HG03520 (cell line): ENCODE measurements at regions not wholly inside any gene's neighbourhood (a gene's known extent, or its start where the extent isn't known, plus 50 kb on each side); places are given as distances from the start of the nearest gene placed in this dataset.
"Not testable (repeated sequence)": the region's sequence is repeated elsewhere in the genome, so short reads cannot be mapped to it uniquely, and the experiment has no call there.

Source experiments
- ATAC-seq: cut with Tn5 transposase; IDR thresholded peaks from one replicate; pipeline ENCODE4 v1.9.1; 2021; ENCODE audit warnings: mild to moderate bottlenecking, moderate library complexity; ENCODE audit not compliant: unreplicated experiment

- no peak for ATAC-seq
These were observed 474.1 kb upstream of the MIS18BP1 start for GRCh38 chr14:45727133-45727532.

- ATAC-seq: no peak
These were observed 468.5 kb upstream of the MIS18BP1 start for GRCh38 chr14:45721472-45721871.

- ATAC-seq: no peak
These were observed 463.6 kb upstream of the MIS18BP1 start for GRCh38 chr14:45716572-45716971.

GRCh38 chr14:45715946-45716345, 462.9 kb upstream of the MIS18BP1 start:
- no peak for ATAC-seq

- no peak for ATAC-seq
These were observed 456.5 kb upstream of the MIS18BP1 start for GRCh38 chr14:45709541-45709940.

GRCh38 chr14:45705940-45706534, 453.0 kb upstream of the MIS18BP1 start:
- no peak for ATAC-seq

GRCh38 chr14:45699471-45699870, 446.5 kb upstream of the MIS18BP1 start:
- ATAC-seq: no peak

GRCh38 chr14:45698462-45699134, 445.6 kb upstream of the MIS18BP1 start:
- no peak for ATAC-seq

GRCh38 chr14:45686771-45687170, 433.8 kb upstream of the MIS18BP1 start:
- no peak for ATAC-seq

GRCh38 chr14:45680531-45680930, 427.5 kb upstream of the MIS18BP1 start:
- ATAC-seq: no peak

GRCh38 chr14:45679853-45680252, 426.9 kb upstream of the MIS18BP1 start:
- no peak for ATAC-seq

- ATAC-seq: no peak
These were observed 425.2 kb upstream of the MIS18BP1 start for GRCh38 chr14:45678163-45678562.

GRCh38 chr14:45673420-45673819, 420.4 kb upstream of the MIS18BP1 start:
- no peak for ATAC-seq

- no peak for ATAC-seq
These were observed 411.8 kb upstream of the MIS18BP1 start for GRCh38 chr14:45664668-45665356.

GRCh38 chr14:45658917-45659299, 405.9 kb upstream of the MIS18BP1 start:
- ATAC-seq: no peak

GRCh38 chr14:45658226-45658916, 405.4 kb upstream of the MIS18BP1 start:
- ATAC-seq: no peak

- no peak for ATAC-seq
These were observed 398.9 kb upstream of the MIS18BP1 start for GRCh38 chr14:45651890-45652289.

- ATAC-seq: no peak
These were observed 397.8 kb upstream of the MIS18BP1 start for GRCh38 chr14:45650754-45651153.

GRCh38 chr14:45649051-45649450, 396.0 kb upstream of the MIS18BP1 start:
- ATAC-seq: no peak

- no peak for ATAC-seq
These were observed 388.5 kb upstream of the MIS18BP1 start for GRCh38 chr14:45641541-45641940.

GRCh38 chr14:45634651-45635441, 381.8 kb upstream of the MIS18BP1 start:
- ATAC-seq: not testable (repeated sequence)
